ENCODE measurements at regions not wholly inside any gene's neighbourhood (a gene's known extent, or its start where the extent isn't known, plus 50 kb on each side); places are given as distances from the start of the nearest gene placed in this dataset.

DNA sequence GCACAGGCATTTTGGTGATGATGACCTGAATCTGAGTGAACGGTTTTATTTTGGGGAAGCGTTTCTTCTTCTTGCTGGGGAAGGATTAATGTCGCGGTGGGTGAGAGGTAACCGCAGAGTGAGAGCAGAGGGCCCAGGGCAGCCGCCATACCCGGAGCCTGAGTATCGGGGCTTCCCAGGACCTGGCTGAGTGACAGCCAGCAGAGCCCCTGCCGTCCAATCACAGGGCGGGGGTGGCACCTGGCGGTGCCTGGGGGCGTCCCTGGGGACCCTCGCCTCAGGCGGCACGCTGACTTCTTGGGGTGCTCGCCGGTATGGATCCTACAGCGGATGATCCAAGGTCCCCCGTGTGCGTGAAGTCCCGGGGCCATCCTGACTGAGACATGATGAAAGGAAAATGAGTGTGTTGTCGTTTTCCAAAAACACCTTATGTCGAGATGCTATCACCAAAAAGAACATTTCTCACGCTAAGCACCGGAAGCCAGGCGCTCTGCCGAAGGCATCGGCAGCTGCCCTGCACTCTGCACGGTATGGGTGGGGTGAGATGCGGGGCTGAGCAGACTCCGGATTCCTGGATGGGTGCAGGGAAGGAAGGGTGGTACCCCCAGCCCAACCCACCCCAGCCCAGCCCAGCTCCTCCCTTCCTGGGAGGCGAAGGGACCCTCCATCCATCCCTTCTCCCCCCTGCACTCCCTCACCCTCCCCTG lies 227.9 kb upstream of the SHH start:
- Histone ChIP-seq H3K9me2 (replicated peaks; ENCODE audit: control insufficient read depth, low read length) (no peaks in the 10 kb centered on the region), H3K4me3 (ENCODE audit: low read length) (no peak overlapping the region)

DNA sequence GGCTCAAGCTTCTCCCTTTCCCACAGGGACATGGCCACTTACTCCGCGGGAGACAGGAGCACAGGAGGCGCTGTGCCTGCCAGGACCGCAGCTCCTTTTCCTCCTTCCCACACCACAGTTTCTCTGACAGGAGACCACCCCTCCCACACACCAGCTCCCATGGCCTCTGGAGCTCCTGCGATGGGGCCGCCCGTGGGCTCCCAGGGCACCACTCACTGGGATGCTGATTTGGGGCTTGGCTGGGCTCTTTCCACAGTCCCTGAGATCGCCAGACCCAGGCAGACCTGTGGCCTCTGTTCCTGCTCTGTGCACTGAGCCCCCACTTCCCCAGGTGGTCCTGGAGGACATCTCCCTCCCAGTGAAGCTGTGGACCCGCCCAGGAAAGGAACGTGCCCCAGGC lies 226.9 kb upstream of the SHH start:
- H3K4me2 ChIP-seq (ENCODE audit: low read length), result no peak overlapping the region
- H3K27ac ChIP-seq (ENCODE audit: low read depth, low read length), result no peak overlapping the region
- H3K9me2 ChIP-seq (replicated peaks; ENCODE audit: control insufficient read depth, low read length), result no peaks in the 10 kb centered on the region
- H3K27me3 ChIP-seq (ENCODE audit: control insufficient read depth, low read length), result peaks cover 5% of the 10 kb centered on the region; the same call in 1 of the 2 replicates
- H3F3A ChIP-seq (ENCODE audit: control insufficient read depth, insufficient read depth), result no peaks in the 10 kb centered on the region
- peaks cover 6% of the 10 kb centered on the region; the same call in 1 of the 2 replicates for H3K4me1 ChIP-seq (ENCODE audit: control insufficient read depth, low read length)
- no peaks in the 10 kb centered on the region for H3K79me2 ChIP-seq (ENCODE audit: control insufficient read depth, low read length)
- no peaks in the 10 kb centered on the region for H4K20me1 ChIP-seq (ENCODE audit: control insufficient read depth, insufficient read depth, low read depth, low read length)
- no peak overlapping the region for H3K4me3 ChIP-seq (ENCODE audit: low read length)
- H3K9me3 ChIP-seq (ENCODE audit: control insufficient read depth, insufficient read depth, low read length), result no peaks in the 10 kb centered on the region
- no peak for TF ChIP-seq EZH2phosphoT487 (IDR thresholded peaks at IDR 0.05; ENCODE audit: borderline replicate concordance, low read length)
- TF ChIP-seq, protein P1, sequence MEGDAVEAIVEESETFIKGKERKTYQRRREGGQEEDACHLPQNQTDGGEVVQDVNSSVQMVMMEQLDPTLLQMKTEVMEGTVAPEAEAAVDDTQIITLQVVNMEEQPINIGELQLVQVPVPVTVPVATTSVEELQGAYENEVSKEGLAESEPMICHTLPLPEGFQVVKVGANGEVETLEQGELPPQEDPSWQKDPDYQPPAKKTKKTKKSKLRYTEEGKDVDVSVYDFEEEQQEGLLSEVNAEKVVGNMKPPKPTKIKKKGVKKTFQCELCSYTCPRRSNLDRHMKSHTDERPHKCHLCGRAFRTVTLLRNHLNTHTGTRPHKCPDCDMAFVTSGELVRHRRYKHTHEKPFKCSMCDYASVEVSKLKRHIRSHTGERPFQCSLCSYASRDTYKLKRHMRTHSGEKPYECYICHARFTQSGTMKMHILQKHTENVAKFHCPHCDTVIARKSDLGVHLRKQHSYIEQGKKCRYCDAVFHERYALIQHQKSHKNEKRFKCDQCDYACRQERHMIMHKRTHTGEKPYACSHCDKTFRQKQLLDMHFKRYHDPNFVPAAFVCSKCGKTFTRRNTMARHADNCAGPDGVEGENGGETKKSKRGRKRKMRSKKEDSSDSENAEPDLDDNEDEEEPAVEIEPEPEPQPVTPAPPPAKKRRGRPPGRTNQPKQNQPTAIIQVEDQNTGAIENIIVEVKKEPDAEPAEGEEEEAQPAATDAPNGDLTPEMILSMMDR (IDR thresholded peaks at IDR 0.05; ENCODE audit: low read depth, low read length, poor library complexity, severe bottlenecking), result no peak
- H3K36me3 ChIP-seq (ENCODE audit: control insufficient read depth, low read length), result no peaks in the 10 kb centered on the region

More for the DNA sequence above, 227.9 kb upstream of the SHH start:
- no peaks in the 10 kb centered on the region for H4K20me1 ChIP-seq (ENCODE audit: control insufficient read depth, insufficient read depth, low read depth, low read length)
- H3K79me2 ChIP-seq (ENCODE audit: control insufficient read depth, low read length), result no peaks in the 10 kb centered on the region
- H3K27me3 ChIP-seq (ENCODE audit: control insufficient read depth, low read length), result peaks cover 5% of the 10 kb centered on the region; the same call in 1 of the 2 replicates
- no peaks in the 10 kb centered on the region for H3K36me3 ChIP-seq (ENCODE audit: control insufficient read depth, low read length)
- H3K4me1 ChIP-seq (ENCODE audit: control insufficient read depth, low read length), result no peaks in the 10 kb centered on the region
- no peaks in the 10 kb centered on the region for H3K9me3 ChIP-seq (ENCODE audit: control insufficient read depth, insufficient read depth, low read length)
- no peaks in the 10 kb centered on the region for H3F3A ChIP-seq (ENCODE audit: control insufficient read depth, insufficient read depth)
- H3K27ac ChIP-seq (ENCODE audit: low read depth, low read length), result no peak overlapping the region
- no peak for TF ChIP-seq EZH2phosphoT487 (IDR thresholded peaks at IDR 0.05; ENCODE audit: borderline replicate concordance, low read length)
- TF ChIP-seq, protein P1 (IDR thresholded peaks at IDR 0.05; ENCODE audit: low read depth, low read length, poor library complexity, severe bottlenecking), result no peak
- H3K4me2 ChIP-seq (ENCODE audit: low read length), result no peak overlapping the region

DNA sequence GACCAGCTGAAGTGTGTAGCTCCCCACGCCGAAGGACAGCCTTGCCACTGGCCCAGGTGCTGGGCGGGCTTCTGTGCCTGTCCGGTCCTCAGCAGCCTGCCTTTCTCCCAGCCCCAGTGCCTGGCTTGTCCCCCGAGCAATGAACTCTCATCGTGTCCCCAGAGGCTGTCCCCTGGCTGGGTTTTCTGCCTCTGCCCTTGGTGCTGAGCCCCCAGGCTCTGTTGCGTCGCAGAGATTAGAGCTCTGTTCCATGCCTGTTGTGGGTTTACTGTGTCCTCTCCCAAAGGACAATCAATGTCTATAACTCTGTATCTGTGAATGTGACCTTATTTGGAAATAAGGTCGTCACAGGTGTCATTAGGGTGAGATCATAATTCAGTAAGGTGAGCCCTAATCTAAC lies 226.1 kb upstream of the SHH start:
- TF ChIP-seq, protein P1 (IDR thresholded peaks at IDR 0.05; ENCODE audit: low read depth, low read length, poor library complexity, severe bottlenecking), result no peak
- H3K4me1 ChIP-seq (ENCODE audit: control insufficient read depth, low read length), result peaks cover 7% of the 10 kb centered on the region; the same call in 1 of the 2 replicates

More for the DNA sequence above, 226.1 kb upstream of the SHH start:
- Histone ChIP-seq H3K9me2 (replicated peaks; ENCODE audit: control insufficient read depth, low read length) (no peaks in the 10 kb centered on the region), H3K27me3 (ENCODE audit: control insufficient read depth, low read length) (peaks cover 5% of the 10 kb centered on the region; the same call in 1 of the 2 replicates), H3K79me2 (ENCODE audit: control insufficient read depth, low read length) (no peaks in the 10 kb centered on the region), H3K4me2 (ENCODE audit: low read length) (no peak overlapping the region), H3F3A (ENCODE audit: control insufficient read depth, insufficient read depth) (no peaks in the 10 kb centered on the region), H3K9me3 (ENCODE audit: control insufficient read depth, insufficient read depth, low read length) (peaks cover 3% of the 10 kb centered on the region; the same call in 1 of the 2 replicates), H4K20me1 (ENCODE audit: control insufficient read depth, insufficient read depth, low read depth, low read length) (no peaks in the 10 kb centered on the region), H3K27ac (ENCODE audit: low read depth, low read length) (no peak overlapping the region), H3K4me3 (ENCODE audit: low read length) (no peak overlapping the region), H3K36me3 (ENCODE audit: control insufficient read depth, low read length) (no peaks in the 10 kb centered on the region)

Measured in DOHH2 (cell line).